HepG2 (cell line): ENCODE measurements at regions not wholly inside any gene's neighbourhood (a gene's known extent, or its start where the extent isn't known, plus 50 kb on each side); places are given as distances from the start of the nearest gene placed in this dataset.

Source experiments
- AGO1 ChIP-seq: fragments of 200-400 bp; formaldehyde crosslinking; IDR thresholded peaks from 2 replicates; pipeline ENCODE4 v1.6.1; 2017; ENCODE audit warnings: mild to moderate bottlenecking, low read depth, low read length, moderate library complexity; ENCODE audit not compliant: poor library complexity, severe bottlenecking
- EP300 ChIP-seq, 3 experiments: sonication (generic) in 1 of 3; formaldehyde crosslinking in 1 of 3; IDR thresholded peaks; 2 replicates each; pipeline versions ENCODE4 v1.5.1 to v1.6.1; 2011 to 2020; ENCODE audit warnings: low read depth in 2 of 3, low read length in 2 of 3, borderline replicate concordance in 1 of 3, improper control_type of control experiment in 1 of 3, mild to moderate bottlenecking in 1 of 3, missing genetic modification reagents in 1 of 3, moderate library complexity in 1 of 3
- HDAC2 ChIP-seq: sonication (generic); formaldehyde crosslinking; IDR thresholded peaks from 2 replicates; pipeline ENCODE4 v1.4.0; 2020; ENCODE audit warnings: missing genetic modification reagents
- MED1 ChIP-seq: sonication (generic); formaldehyde crosslinking; IDR thresholded peaks from 2 replicates; pipeline ENCODE4 v1.4.0; 2020; ENCODE audit warnings: missing genetic modification reagents
- RAD21 ChIP-seq: fragments of 450-650 bp; formaldehyde crosslinking; IDR thresholded peaks from 2 replicates; pipeline ENCODE4 v1.5.0; 2020; ENCODE audit warnings: mild to moderate bottlenecking
- SP1 ChIP-seq, 2 experiments: fragments of 450-650 bp in 1 of 2; sonication (generic) in 1 of 2; formaldehyde crosslinking in 1 of 2; IDR thresholded peaks; 2 replicates each; pipeline versions ENCODE4 v1.4.0 to v1.6.1; 2016 to 2020; ENCODE audit warnings: missing genetic modification reagents in 1 of 2
- ZNF12 ChIP-seq: sonication (generic); formaldehyde crosslinking; IDR thresholded peaks from 2 replicates; pipeline ENCODE4 v1.5.0; 2020; ENCODE audit warnings: missing genetic modification reagents
- ZNF564 ChIP-seq: sonication (generic); formaldehyde crosslinking; IDR thresholded peaks from 2 replicates; pipeline ENCODE4 v1.8.1; 2023; ENCODE audit warnings: mild to moderate bottlenecking, missing genetic modification reagents
- TF ChIP-seq, protein P1 (sequence below): sonication (generic); formaldehyde crosslinking; IDR thresholded peaks from 2 replicates; pipeline ENCODE4 v1.5.0; 2020; ENCODE audit warnings: mild to moderate bottlenecking, missing genetic modification reagents, moderate library complexity
- TF ChIP-seq, protein P2 (sequence below): sonication (generic); formaldehyde crosslinking; IDR thresholded peaks from 2 replicates; pipeline ENCODE4 v1.4.0; 2020; ENCODE audit warnings: missing genetic modification reagents

DNA sequence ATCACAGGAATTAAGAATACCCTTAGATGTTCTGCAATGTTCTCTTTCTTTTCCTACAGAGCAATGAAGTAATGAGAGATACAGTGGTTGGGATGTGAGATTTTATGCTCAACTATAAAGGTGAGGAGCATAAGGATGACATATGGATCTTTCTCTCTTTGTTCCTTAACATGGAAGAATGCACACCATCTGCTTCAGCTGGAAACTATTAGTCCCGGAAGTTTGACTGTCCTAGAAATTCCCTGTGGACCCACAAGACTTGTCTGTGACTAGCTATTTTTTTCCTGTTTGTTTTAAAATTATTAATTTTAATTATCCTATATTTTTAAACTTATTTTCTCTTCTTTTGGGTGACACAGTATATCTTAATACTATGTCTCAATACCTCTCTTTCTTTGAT, 80.2 kb downstream of the DKK1 start:
- TF ChIP-seq HDAC2 (CRISPR knock-in tag) (no peak), RAD21 (CRISPR knock-in tag) (no peak), ZNF12 (CRISPR knock-in tag) (no peak), MED1 (CRISPR knock-in tag) (no peak), SP1 (IDR thresholded peaks at IDR 0.05) (no peak), SP1 (CRISPR knock-in tag; IDR thresholded peaks at IDR 0.05) (no peak), AGO1 (no peak), ZNF564 (no peak), EP300 (IDR thresholded peaks at IDR 0.05; ENCODE audit: low read depth in 2 of 2, low read length in 2 of 2) (no peak), EP300 (CRISPR knock-in tag; IDR thresholded peaks at IDR 0.05; ENCODE audit: borderline replicate concordance) (no peak)
- TF ChIP-seq, protein P1, sequence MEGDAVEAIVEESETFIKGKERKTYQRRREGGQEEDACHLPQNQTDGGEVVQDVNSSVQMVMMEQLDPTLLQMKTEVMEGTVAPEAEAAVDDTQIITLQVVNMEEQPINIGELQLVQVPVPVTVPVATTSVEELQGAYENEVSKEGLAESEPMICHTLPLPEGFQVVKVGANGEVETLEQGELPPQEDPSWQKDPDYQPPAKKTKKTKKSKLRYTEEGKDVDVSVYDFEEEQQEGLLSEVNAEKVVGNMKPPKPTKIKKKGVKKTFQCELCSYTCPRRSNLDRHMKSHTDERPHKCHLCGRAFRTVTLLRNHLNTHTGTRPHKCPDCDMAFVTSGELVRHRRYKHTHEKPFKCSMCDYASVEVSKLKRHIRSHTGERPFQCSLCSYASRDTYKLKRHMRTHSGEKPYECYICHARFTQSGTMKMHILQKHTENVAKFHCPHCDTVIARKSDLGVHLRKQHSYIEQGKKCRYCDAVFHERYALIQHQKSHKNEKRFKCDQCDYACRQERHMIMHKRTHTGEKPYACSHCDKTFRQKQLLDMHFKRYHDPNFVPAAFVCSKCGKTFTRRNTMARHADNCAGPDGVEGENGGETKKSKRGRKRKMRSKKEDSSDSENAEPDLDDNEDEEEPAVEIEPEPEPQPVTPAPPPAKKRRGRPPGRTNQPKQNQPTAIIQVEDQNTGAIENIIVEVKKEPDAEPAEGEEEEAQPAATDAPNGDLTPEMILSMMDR = no peak
- TF ChIP-seq, protein P2, sequence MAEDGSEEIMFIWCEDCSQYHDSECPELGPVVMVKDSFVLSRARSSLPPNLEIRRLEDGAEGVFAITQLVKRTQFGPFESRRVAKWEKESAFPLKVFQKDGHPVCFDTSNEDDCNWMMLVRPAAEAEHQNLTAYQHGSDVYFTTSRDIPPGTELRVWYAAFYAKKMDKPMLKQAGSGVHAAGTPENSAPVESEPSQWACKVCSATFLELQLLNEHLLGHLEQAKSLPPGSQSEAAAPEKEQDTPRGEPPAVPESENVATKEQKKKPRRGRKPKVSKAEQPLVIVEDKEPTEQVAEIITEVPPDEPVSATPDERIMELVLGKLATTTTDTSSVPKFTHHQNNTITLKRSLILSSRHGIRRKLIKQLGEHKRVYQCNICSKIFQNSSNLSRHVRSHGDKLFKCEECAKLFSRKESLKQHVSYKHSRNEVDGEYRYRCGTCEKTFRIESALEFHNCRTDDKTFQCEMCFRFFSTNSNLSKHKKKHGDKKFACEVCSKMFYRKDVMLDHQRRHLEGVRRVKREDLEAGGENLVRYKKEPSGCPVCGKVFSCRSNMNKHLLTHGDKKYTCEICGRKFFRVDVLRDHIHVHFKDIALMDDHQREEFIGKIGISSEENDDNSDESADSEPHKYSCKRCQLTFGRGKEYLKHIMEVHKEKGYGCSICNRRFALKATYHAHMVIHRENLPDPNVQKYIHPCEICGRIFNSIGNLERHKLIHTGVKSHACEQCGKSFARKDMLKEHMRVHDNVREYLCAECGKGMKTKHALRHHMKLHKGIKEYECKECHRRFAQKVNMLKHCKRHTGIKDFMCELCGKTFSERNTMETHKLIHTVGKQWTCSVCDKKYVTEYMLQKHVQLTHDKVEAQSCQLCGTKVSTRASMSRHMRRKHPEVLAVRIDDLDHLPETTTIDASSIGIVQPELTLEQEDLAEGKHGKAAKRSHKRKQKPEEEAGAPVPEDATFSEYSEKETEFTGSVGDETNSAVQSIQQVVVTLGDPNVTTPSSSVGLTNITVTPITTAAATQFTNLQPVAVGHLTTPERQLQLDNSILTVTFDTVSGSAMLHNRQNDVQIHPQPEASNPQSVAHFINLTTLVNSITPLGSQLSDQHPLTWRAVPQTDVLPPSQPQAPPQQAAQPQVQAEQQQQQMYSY (CRISPR knock-in tag) = no peak
